GM12873 (cell line): ENCODE measurements at regions not wholly inside any gene's neighbourhood (a gene's known extent, or its start where the extent isn't known, plus 50 kb on each side); places are given as distances from the start of the nearest gene placed in this dataset.

Experiments used
- TF ChIP-seq, protein P1 (sequence below): IDR thresholded peaks from 2 replicates; pipeline ENCODE4 v1.5.1; 2012; ENCODE audit warnings: low read depth, mild to moderate bottlenecking, moderate library complexity, low read length, control low read depth; ENCODE audit not compliant: insufficient read depth; ENCODE audit errors: missing control alignments

DNA sequence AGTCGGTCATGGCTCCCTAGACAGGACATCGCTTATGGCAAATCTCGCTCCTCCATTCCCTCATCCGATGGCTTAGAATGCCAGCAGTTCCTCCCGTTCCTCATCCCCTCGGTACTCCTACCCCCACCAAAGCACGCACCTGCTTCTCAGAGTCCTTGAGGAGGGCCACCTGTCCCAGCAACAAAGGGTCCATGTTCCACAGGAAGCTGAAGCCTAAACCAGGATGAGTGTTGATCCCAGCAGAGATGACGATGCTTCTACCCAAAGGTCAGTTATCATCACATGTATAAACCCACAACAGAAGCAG lies 111.2 kb downstream of the THBS2 start:
- TF ChIP-seq, protein P1, sequence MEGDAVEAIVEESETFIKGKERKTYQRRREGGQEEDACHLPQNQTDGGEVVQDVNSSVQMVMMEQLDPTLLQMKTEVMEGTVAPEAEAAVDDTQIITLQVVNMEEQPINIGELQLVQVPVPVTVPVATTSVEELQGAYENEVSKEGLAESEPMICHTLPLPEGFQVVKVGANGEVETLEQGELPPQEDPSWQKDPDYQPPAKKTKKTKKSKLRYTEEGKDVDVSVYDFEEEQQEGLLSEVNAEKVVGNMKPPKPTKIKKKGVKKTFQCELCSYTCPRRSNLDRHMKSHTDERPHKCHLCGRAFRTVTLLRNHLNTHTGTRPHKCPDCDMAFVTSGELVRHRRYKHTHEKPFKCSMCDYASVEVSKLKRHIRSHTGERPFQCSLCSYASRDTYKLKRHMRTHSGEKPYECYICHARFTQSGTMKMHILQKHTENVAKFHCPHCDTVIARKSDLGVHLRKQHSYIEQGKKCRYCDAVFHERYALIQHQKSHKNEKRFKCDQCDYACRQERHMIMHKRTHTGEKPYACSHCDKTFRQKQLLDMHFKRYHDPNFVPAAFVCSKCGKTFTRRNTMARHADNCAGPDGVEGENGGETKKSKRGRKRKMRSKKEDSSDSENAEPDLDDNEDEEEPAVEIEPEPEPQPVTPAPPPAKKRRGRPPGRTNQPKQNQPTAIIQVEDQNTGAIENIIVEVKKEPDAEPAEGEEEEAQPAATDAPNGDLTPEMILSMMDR = no peak

DNA sequence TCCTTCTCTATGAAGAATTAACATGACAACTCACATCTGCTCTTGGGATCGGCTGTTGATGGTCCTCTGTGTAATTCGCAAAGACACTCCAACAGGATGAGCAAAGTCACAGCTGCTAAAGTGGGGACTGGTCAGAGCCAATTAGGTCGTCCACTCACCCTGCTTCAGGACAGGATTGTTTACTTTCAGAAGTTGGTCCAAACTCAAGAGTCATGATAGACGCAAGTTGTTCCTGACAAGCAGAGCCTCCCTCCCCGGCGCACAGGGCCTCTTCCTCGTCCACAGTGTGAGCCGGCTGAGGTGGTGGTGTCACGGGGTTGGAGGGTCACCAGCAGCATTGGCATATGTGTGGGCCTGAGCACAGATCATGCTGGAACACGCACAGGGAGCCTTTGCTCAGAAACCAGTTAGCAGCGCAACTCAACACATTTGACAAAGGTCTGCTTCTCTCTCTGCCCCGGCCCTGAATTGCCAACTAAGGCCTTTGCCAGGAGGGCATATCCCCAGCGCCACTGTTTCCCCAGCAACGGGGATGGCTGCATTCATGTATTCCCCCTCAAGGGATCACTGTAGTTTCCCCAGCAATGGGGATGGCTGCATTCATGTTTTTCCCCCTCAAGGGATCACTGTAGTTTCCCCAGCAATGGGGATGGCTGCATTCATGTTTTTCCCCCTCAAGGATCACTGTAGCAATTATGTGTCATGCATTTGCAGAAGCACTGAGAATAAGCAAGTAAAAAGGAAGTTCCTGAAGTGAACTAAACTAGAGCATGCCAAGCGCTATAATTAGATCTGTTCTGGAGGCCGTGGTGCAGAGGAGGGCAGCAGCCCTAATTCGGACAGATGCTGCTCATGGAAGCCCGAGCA lies 111.7 kb downstream of the THBS2 start:
- TF ChIP-seq, protein P1 = no peak

- TF ChIP-seq, protein P1 = no peak
Measured at GRCh38 chr6:169140986-169141495, 112.6 kb downstream of the THBS2 start.

DNA sequence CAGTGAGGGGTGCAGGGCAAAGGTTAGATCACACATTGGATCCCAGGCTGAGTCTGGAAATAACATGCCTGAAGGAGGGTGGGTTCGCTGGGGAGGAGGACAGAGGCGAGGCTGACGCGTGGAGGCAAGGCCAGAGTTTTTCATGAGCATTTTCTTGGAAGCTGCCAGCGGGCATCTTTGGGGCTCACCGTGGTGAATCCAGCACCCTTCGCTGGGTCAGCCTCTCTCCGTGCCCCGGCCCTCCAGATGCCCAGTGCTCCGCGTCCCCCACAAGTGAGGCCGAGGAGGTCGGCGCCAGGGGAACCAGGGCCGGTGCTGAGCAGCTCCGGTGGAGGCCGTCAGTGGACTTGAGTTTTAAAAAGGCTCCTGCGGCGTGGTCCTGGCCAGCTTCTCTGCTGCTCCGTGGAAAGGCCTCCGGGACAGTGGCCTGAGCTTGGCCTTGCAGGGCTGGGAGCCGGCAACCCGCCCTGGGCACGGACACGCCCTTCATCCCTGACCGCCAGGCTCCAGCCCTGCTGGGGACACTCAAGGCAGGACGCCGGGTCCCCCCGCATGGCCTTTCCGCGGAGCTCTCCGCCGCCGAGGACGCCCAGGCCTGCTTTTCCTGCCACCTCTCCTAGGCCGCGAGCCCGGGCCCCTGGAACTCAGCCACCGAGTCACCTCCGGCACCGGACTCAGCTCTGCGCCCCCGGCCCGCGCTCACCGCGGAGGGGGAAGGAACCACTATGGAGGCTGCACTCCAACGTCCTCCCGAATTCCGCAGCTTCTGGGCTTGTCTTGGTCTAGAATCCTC lies 114.3 kb downstream of the THBS2 start:
- TF ChIP-seq, protein P1 = no peak

- TF ChIP-seq, protein P1 = no peak
Measured at GRCh38 chr6:169132352-169132940, 121.2 kb downstream of the THBS2 start.

DNA sequence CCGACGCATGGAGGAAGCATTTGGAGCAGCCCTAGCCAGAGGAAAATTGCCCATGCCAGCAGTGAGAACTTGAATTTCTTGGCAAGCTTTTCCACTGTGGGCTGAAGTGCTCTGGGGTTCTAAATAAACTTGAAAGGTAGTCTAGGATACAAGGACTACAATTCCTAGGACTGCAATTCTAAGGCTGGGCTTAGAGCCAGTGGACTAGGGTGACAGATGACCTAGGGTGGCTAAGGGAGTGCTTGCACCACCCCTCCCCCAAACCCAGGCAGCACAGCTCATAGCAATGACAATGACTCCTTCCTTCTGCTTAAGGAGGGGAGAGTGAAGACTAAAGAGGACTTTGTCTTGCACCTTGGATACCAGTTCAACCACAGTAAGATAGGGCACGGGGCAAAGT lies 122.3 kb downstream of the THBS2 start:
- TF ChIP-seq, protein P1 = no peak

DNA sequence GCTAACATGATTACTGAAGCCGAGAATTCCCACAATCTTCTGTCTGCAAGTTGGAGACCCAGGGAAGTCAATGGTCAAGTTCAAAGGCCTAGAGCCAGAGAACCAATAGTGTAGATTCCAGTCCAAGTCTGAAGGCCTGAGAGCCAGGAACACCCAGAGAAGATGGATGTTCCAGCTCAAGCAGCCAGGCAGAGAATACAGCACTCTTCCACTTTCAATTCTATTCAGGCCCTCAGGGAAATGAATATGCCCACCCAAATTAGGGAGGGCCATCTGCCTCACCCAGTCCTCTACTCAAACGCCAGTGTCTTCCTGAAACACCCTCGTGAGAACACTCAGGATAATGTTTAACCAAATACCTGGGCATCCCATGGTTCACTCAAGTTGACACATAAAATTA lies 123.5 kb downstream of the THBS2 start:
- TF ChIP-seq, protein P1 = no peak
